H1 (cell line): ENCODE measurements at regions not wholly inside any gene's neighbourhood (a gene's known extent, or its start where the extent isn't known, plus 50 kb on each side); places are given as distances from the start of the nearest gene placed in this dataset.

Source experiments
- CTCF ChIA-PET: fragments of 300-600 bp; sonication (Branson Sonifier 250); formaldehyde crosslinking; loops from one replicate; lab custom pipeline; 2021; ENCODE audit not compliant: partially characterized antibody; lab: Charles Lee
- POLR2A ChIA-PET: fragments of 300-600 bp; sonication (Branson Sonifier 250); formaldehyde crosslinking; loops from one replicate; lab custom pipeline; 2021; ENCODE audit warnings: inconsistent platforms; ENCODE audit not compliant: partially characterized antibody; lab: Charles Lee
- DNase-seq, 2 experiments: peaks; one replicate each; pipeline versions ENCODE4 v3.0.0 to v3.0.0-alpha.2; 2010 to 2022; ENCODE audit warnings: low spot score in 2 of 2, low read depth in 1 of 2, mixed read lengths in 1 of 2
- FAIRE-seq: peaks from 2 replicates; lab custom pipeline; 2011; peaks lifted over from hg19 to GRCh38; lab: Jason Lieb, UNC
- H2AFZ ChIP-seq: 2 replicates; pipeline ENCODE4 v1.8.1; 2012; ENCODE audit warnings: low read length, inconsistent platforms
- H2AK5ac ChIP-seq: 2 replicates; pipeline ENCODE4 v1.6.1; 2013; ENCODE audit warnings: low read depth, low read length
- H2BK120ac ChIP-seq: replicated peaks from 2 replicates; pipeline ENCODE3; 2013; ENCODE audit warnings: low read depth, low read length, inconsistent platforms
- H2BK12ac ChIP-seq: 2 replicates; pipeline ENCODE4 v1.6.1; 2013; ENCODE audit warnings: low read depth, low read length
- H2BK15ac ChIP-seq: 2 replicates; pipeline ENCODE4 v1.6.1; 2013; ENCODE audit warnings: low read length
- H2BK20ac ChIP-seq: 2 replicates; pipeline ENCODE4 v1.6.1; 2013; ENCODE audit warnings: low read length
- H2BK5ac ChIP-seq: 2 replicates; pipeline ENCODE4 v1.6.1; 2013; ENCODE audit warnings: low read depth, low read length
- H3K14ac ChIP-seq: 2 replicates; pipeline ENCODE4 v1.6.1; 2013; ENCODE audit warnings: inconsistent platforms; ENCODE audit not compliant: insufficient read length
- H3K18ac ChIP-seq: 2 replicates; pipeline ENCODE4 v1.6.1; 2013; ENCODE audit warnings: low read length; ENCODE audit errors: extremely low read depth
- H3K23ac ChIP-seq: 2 replicates; pipeline ENCODE4 v1.6.1; 2013; ENCODE audit warnings: inconsistent platforms; ENCODE audit not compliant: insufficient read length
- H3K23me2 ChIP-seq: 2 replicates; pipeline ENCODE4 v1.6.1; 2013; ENCODE audit warnings: low read depth, low read length
- H3K27ac ChIP-seq: 2 replicates; pipeline ENCODE4 v1.6.1; 2011; ENCODE audit warnings: low read depth, low read length, inconsistent platforms
- H3K27me3 ChIP-seq, 4 experiments: replicated peaks in 1 of 4; 1 replicate in 1 of 4; 2 replicates in 3 of 4; pipeline versions ENCODE4 v1.6.1 to v1.8.1; 2011 to 2013; ENCODE audit warnings: low read length in 3 of 4, mild to moderate bottlenecking in 3 of 4, inconsistent platforms in 2 of 4, mixed read lengths in 2 of 4, moderate library complexity in 1 of 4; ENCODE audit not compliant: control insufficient read depth in 3 of 4, insufficient read depth in 3 of 4; ENCODE audit errors: extremely low read depth in 1 of 4
- H3K36me3 ChIP-seq, 4 experiments: 2 replicates each; pipeline versions ENCODE4 v1.6.1 to v1.8.1; 2011 to 2013; ENCODE audit warnings: mild to moderate bottlenecking in 4 of 4, low read length in 3 of 4, moderate library complexity in 2 of 4, control low read depth in 1 of 4, inconsistent platforms in 1 of 4; ENCODE audit not compliant: insufficient read depth in 4 of 4, control insufficient read depth in 2 of 4
- H3K4ac ChIP-seq: replicated peaks from 2 replicates; pipeline ENCODE3; 2013; ENCODE audit warnings: low read length, low read depth, mixed read lengths, inconsistent platforms; ENCODE audit not compliant: insufficient read length
- H3K4me1 ChIP-seq, 4 experiments: replicated peaks in 1 of 4; 1 replicate in 1 of 4; 2 replicates in 3 of 4; pipeline versions ENCODE4 v1.6.1 to v1.8.1; 2011 to 2013; ENCODE audit warnings: low read length in 3 of 4, inconsistent platforms in 2 of 4, mixed read lengths in 1 of 4; ENCODE audit not compliant: insufficient read depth in 4 of 4, control insufficient read depth in 3 of 4
- H3K4me2 ChIP-seq, 2 experiments: 2 replicates each; pipeline versions ENCODE4 v1.6.1 to v1.8.1; 2011 to 2013; ENCODE audit warnings: low read depth in 2 of 2, low read length in 2 of 2, control low read depth in 1 of 2, inconsistent platforms in 1 of 2, mild to moderate bottlenecking in 1 of 2; ENCODE audit not compliant: insufficient read depth in 1 of 2
- H3K4me3 ChIP-seq, 4 experiments: fragments of 200-600, 300-600 bp in 1 of 4; sonication (generic), shearing (Covaris generic), sonication (Bioruptor Twin) in 1 of 4; 2 replicates each; pipeline versions ENCODE4 v1.5.1 to v1.8.1; 2011 to 2016; ENCODE audit warnings: low read length in 4 of 4, low read depth in 3 of 4, control low read depth in 2 of 4, inconsistent platforms in 2 of 4, mild to moderate bottlenecking in 2 of 4, mixed read lengths in 1 of 4, moderate library complexity in 1 of 4; ENCODE audit not compliant: insufficient read depth in 2 of 4; ENCODE audit errors: extremely low read depth in 1 of 4
- H3K56ac ChIP-seq: replicated peaks from 2 replicates; pipeline ENCODE3; 2013; ENCODE audit warnings: low read depth, mild to moderate bottlenecking, mixed read lengths, low read length, inconsistent platforms; ENCODE audit not compliant: insufficient read length
- H3K79me1 ChIP-seq: 2 replicates; pipeline ENCODE4 v1.6.1; 2013; ENCODE audit warnings: low read depth, low read length, control low read depth
- H3K79me2 ChIP-seq, 2 experiments: 2 replicates each; pipeline versions ENCODE4 v1.6.1 to v1.8.1; 2012 to 2013; ENCODE audit warnings: low read length in 2 of 2, mild to moderate bottlenecking in 2 of 2, inconsistent platforms in 1 of 2; ENCODE audit not compliant: insufficient read depth in 2 of 2, control insufficient read depth in 1 of 2
- H3K9ac ChIP-seq, 4 experiments: replicated peaks in 1 of 4; 1 replicate in 1 of 4; 2 replicates in 3 of 4; pipeline versions ENCODE4 v1.6.1 to v1.8.1; 2011 to 2013; ENCODE audit warnings: low read depth in 3 of 4, low read length in 3 of 4, control low read depth in 2 of 4, mild to moderate bottlenecking in 2 of 4, moderate library complexity in 2 of 4, inconsistent platforms in 1 of 4; ENCODE audit errors: extremely low read depth in 1 of 4
- H3K9me3 ChIP-seq, 2 experiments: 2 replicates each; pipeline versions ENCODE4 v1.6.1 to v1.8.1; 2012 to 2013; ENCODE audit warnings: mild to moderate bottlenecking in 2 of 2, moderate library complexity in 2 of 2, control low read depth in 1 of 2, inconsistent platforms in 1 of 2, low read depth in 1 of 2, low read length in 1 of 2, mixed read lengths in 1 of 2; ENCODE audit not compliant: insufficient read depth in 2 of 2
- H4K20me1 ChIP-seq, 2 experiments: replicated peaks in 1 of 2; 2 replicates each; pipeline versions ENCODE3 to v1.8.1; 2011 to 2013; ENCODE audit warnings: inconsistent platforms in 2 of 2, low read length in 2 of 2, mild to moderate bottlenecking in 1 of 2; ENCODE audit not compliant: insufficient read depth in 2 of 2, control insufficient read depth in 1 of 2
- H4K5ac ChIP-seq: 2 replicates; pipeline ENCODE4 v1.6.1; 2013; ENCODE audit warnings: low read length, low read depth, mixed read lengths, inconsistent platforms; ENCODE audit not compliant: insufficient read length
- H4K8ac ChIP-seq: 2 replicates; pipeline ENCODE4 v1.8.0; 2013; ENCODE audit warnings: mild to moderate bottlenecking, moderate library complexity, low read length, inconsistent platforms; ENCODE audit not compliant: insufficient read depth; ENCODE audit errors: extremely low read depth
- H4K91ac ChIP-seq: replicated peaks from 2 replicates; pipeline ENCODE3; 2013; ENCODE audit warnings: low read length, mixed read lengths, inconsistent platforms; ENCODE audit not compliant: insufficient read length
- BACH1 ChIP-seq: IDR thresholded peaks from 2 replicates; pipeline ENCODE4 v1.6.1; 2012; ENCODE audit warnings: low read length, improper control_type of control experiment
- CHD2 ChIP-seq: IDR thresholded peaks from 2 replicates; pipeline ENCODE4 v1.6.1; 2012; ENCODE audit warnings: low read length, improper control_type of control experiment
- CTCF ChIP-seq, 3 experiments: IDR thresholded peaks; 1 replicate in 2 of 3; 2 replicates in 1 of 3; pipeline versions ENCODE4 v1.5.1 to v1.6.1; 2011; ENCODE audit warnings: low read length in 3 of 3, mild to moderate bottlenecking in 3 of 3, inconsistent platforms in 2 of 3, low read depth in 1 of 3, moderate library complexity in 1 of 3; ENCODE audit not compliant: insufficient read depth in 1 of 3; ENCODE audit errors: control extremely low read depth in 1 of 3
- FOSL1 ChIP-seq: IDR thresholded peaks from 2 replicates; pipeline ENCODE4 v1.6.1; 2011; ENCODE audit warnings: mild to moderate bottlenecking, low read depth, low read length, moderate library complexity; ENCODE audit not compliant: insufficient read depth
- HDAC2 ChIP-seq, 2 experiments: fragments of 300-600 bp in 1 of 2; sonication (generic) in 1 of 2; IDR thresholded peaks; 2 replicates each; pipeline ENCODE4 v1.6.1; 2011 to 2012; ENCODE audit warnings: low read depth in 2 of 2, low read length in 2 of 2, mild to moderate bottlenecking in 2 of 2, moderate library complexity in 2 of 2, borderline replicate concordance in 1 of 2, inconsistent platforms in 1 of 2
- HDAC6 ChIP-seq: IDR thresholded peaks from one replicate; pipeline ENCODE4 v1.7.1; 2012; ENCODE audit warnings: low read depth, mild to moderate bottlenecking, inconsistent platforms, low read length, moderate library complexity
- KDM1A ChIP-seq: fragments of 200-600, 300-600 bp; sonication (generic); IDR thresholded peaks from 2 replicates; pipeline ENCODE4 v1.7.1; 2016; ENCODE audit warnings: mild to moderate bottlenecking, low read length, borderline replicate concordance
- KDM4A ChIP-seq: IDR thresholded peaks from one replicate; pipeline ENCODE4 v1.7.1; 2012; ENCODE audit warnings: low read depth, mild to moderate bottlenecking, moderate library complexity, low read length, inconsistent platforms; ENCODE audit not compliant: severe bottlenecking
- MAFK ChIP-seq: IDR thresholded peaks from 2 replicates; pipeline ENCODE4 v1.6.1; 2012; ENCODE audit warnings: low read depth, mild to moderate bottlenecking, improper control_type of control experiment, low read length
- POU5F1 ChIP-seq: IDR thresholded peaks from 2 replicates; pipeline ENCODE4 v1.6.1; 2011; ENCODE audit warnings: low read depth, mild to moderate bottlenecking, low read length, moderate library complexity
- RAD21 ChIP-seq, 2 experiments: IDR thresholded peaks in 1 of 2; conservative IDR thresholded peaks in 1 of 2; 2 replicates each; pipeline ENCODE4 v1.6.1; 2011; ENCODE audit warnings: low read depth in 2 of 2, low read length in 2 of 2, improper control_type of control experiment in 1 of 2, inconsistent platforms in 1 of 2, mild to moderate bottlenecking in 1 of 2, moderate library complexity in 1 of 2
- SP2 ChIP-seq: IDR thresholded peaks from 2 replicates; pipeline ENCODE4 v1.6.1; 2012; ENCODE audit warnings: mild to moderate bottlenecking, low read length, inconsistent platforms

- Histone ChIP-seq H3K4me1 (no peaks in the 10 kb centered on the region), H2BK15ac (no peak overlapping the region), H2BK12ac (no peak overlapping the region), H2AFZ (no peak overlapping the region), H3K23me2 (no peaks in the 10 kb centered on the region), H4K8ac (no peak overlapping the region), H3K36me3 (no peaks in the 10 kb centered on the region), H3K4me3 (no peak overlapping the region), H3K56ac (no peak overlapping the region), H2AK5ac (no peak overlapping the region), H4K5ac (no peak overlapping the region), H3K23ac (no peak overlapping the region), H3K4ac (no peak overlapping the region), H2BK5ac (no peak overlapping the region), H3K4me2 (no peak overlapping the region), H3K79me1 (no peaks in the 10 kb centered on the region), H2BK20ac (no peak overlapping the region), H2BK120ac (no peak overlapping the region), H3K9me3 (no peaks in the 10 kb centered on the region), H3K14ac (no peak overlapping the region), H3K27me3 (no peaks in the 10 kb centered on the region), H3K18ac (no peak overlapping the region), H3K79me2 (no peaks in the 10 kb centered on the region), H3K9ac (no peak overlapping the region), H4K91ac (no peak overlapping the region), H4K20me1 (no peaks in the 10 kb centered on the region), H3K27ac (no peak overlapping the region)
- ChIA-PET POLR2A (no interaction called here), CTCF (interaction anchor here (1.0 kb wide), 1 partner anchor 15 kb away, joined by 3 read pairs; no protein-coding TSS in a partner anchor)
- FAIRE-seq = no peak
- TF ChIP-seq CTCF (IDR thresholded peaks at IDR 0.05; ENCODE audit: control extremely low read depth in 1 of 3, insufficient read depth in 1 of 3, low read depth in 1 of 3, low read length in 3 of 3) (no peak), POU5F1 (no peak), CHD2 (no peak), HDAC2 (IDR thresholded peaks at IDR 0.05; ENCODE audit: borderline replicate concordance in 1 of 2, low read depth in 2 of 2, low read length in 2 of 2) (no peak), KDM1A (no peak), KDM4A (no peak), SP2 (no peak), MAFK (no peak), RAD21 (IDR thresholded peaks at IDR 0.05 in 1 of 2, conservative IDR thresholded peaks at IDR 0.05 in 1 of 2; ENCODE audit: low read depth in 2 of 2, low read length in 2 of 2) (no peak), FOSL1 (no peak), BACH1 (no peak), HDAC6 (no peak)
- DNase-seq = no peak
Observed at GRCh38 chr2:18674309-18674708, 84.9 kb upstream of the NT5C1B start.
